Smooth muscle cell (in vitro differentiated cells): ENCODE measurements at regions not wholly inside any gene's neighbourhood (a gene's known extent, or its start where the extent isn't known, plus 50 kb on each side); places are given as distances from the start of the nearest gene placed in this dataset.
A peak's percentile ranks its signal among the peaks of the same experiment; 100 is the strongest.
"Not testable (repeated sequence)": the region's sequence is repeated elsewhere in the genome, so short reads cannot be mapped to it uniquely, and the experiment has no call there.

Experiments
- DNase-seq: peaks from one replicate; lab custom pipeline; 2025; ENCODE audit not compliant: unreplicated experiment; lab: John Stamatoyannopoulos, UW
- H2AFZ ChIP-seq: fragments of 200-600 bp; sonication (generic); 2 replicates; pipeline ENCODE4 v1.6.0; 2016; ENCODE audit warnings: antibody characterized with exemption, low read depth, mild to moderate bottlenecking
- H3F3A ChIP-seq: fragments of 200-600 bp; sonication (generic); 2 replicates; pipeline ENCODE4 v1.6.0; 2017; ENCODE audit warnings: antibody characterized with exemption, low read depth
- H3K27ac ChIP-seq: fragments of 200-600 bp; sonication (generic); 2 replicates; pipeline ENCODE4 v1.5.1; 2016; ENCODE audit warnings: low read depth, mild to moderate bottlenecking
- H3K27me3 ChIP-seq: fragments of 200-600 bp; sonication (generic); 2 replicates; pipeline ENCODE4 v1.6.1; 2016; ENCODE audit warnings: low read depth, mild to moderate bottlenecking
- H3K36me3 ChIP-seq: fragments of 200-600 bp; sonication (generic); 2 replicates; pipeline ENCODE4 v1.5.1; 2016; ENCODE audit warnings: low read depth
- H3K4me1 ChIP-seq: fragments of 200-600 bp; sonication (generic); 2 replicates; pipeline ENCODE4 v1.5.1; 2016; ENCODE audit warnings: low read depth
- H3K4me2 ChIP-seq: fragments of 200-600 bp; sonication (generic); 2 replicates; pipeline ENCODE4 v1.6.0; 2016; ENCODE audit warnings: mild to moderate bottlenecking
- H3K4me3 ChIP-seq: fragments of 200-600 bp; sonication (generic); 2 replicates; pipeline ENCODE4 v1.5.1; 2016; ENCODE audit warnings: mild to moderate bottlenecking
- H3K79me2 ChIP-seq: fragments of 200-600 bp; sonication (generic); 2 replicates; pipeline ENCODE4 v1.6.0; 2016; ENCODE audit warnings: low read depth, mild to moderate bottlenecking
- H3K9ac ChIP-seq: fragments of 200-600 bp; sonication (generic); 2 replicates; pipeline ENCODE4 v1.6.0; 2016; ENCODE audit warnings: low read depth
- H3K9me3 ChIP-seq: fragments of 200-600 bp; sonication (generic); replicated peaks from 2 replicates; pipeline ENCODE4 v1.5.1; 2016; ENCODE audit warnings: low read depth
- H4K20me1 ChIP-seq: fragments of 200-600 bp; sonication (generic); 2 replicates; pipeline ENCODE4 v1.6.0; 2016; ENCODE audit warnings: low read depth
- WGBS: methylation state at CpG from one replicate; pipeline ENCODE4 v1.1.7; 2016; ENCODE audit warnings: low lambda C conversion rate; 5-methylcytosine and 5-hydroxymethylcytosine counted together
- TF ChIP-seq, protein P1 (sequence below): fragments of 200-600 bp; sonication (generic); IDR thresholded peaks from 2 replicates; pipeline ENCODE4 v1.5.1; 2017; ENCODE audit warnings: borderline replicate concordance, mild to moderate bottlenecking, antibody characterized with exemption; ENCODE audit not compliant: insufficient read depth, poor library complexity, severe bottlenecking

GRCh38 chr2:55124682-55125081 lies 74.4 kb upstream of the RTN4 start:
- H3K27ac ChIP-seq, DNase-seq, H3K36me3 ChIP-seq, H3K79me2 ChIP-seq, H3K9ac ChIP-seq, H2AFZ ChIP-seq, H3K4me2 ChIP-seq, H3K27me3 ChIP-seq, H3K4me3 ChIP-seq, H3K9me3 ChIP-seq, H4K20me1 ChIP-seq: not testable (repeated sequence)
- WGBS, result 97% methylated on average over 2 of the region's 2 CpGs
- Histone ChIP-seq H3F3A (peaks cover 12% of the 10 kb centered on the region), H3K4me1 (peaks cover 18% of the 10 kb centered on the region)

DNA sequence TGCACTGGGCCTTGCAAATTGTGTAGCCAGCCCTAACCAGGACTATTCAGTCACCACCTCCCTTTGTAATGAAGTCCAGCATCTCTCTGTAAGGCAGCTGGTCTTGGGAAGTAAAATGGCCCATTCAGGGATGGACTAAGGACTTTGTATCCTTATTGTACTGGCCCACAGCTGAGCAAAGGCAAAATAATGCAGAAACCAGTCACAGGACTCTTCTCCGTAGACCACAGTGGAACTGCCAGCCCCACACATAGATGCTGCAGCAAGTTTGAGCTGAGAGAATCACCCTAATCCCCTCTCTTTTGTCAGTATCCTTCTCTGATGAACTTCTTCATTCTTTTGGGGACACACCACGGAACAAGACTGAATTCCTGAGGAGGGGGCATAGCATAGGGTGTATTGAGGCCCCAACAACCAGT lies 73.6 kb upstream of the RTN4 start:
- Histone ChIP-seq H2AFZ (no peak overlapping the region), H3K27ac (no peak overlapping the region), H4K20me1 (no peaks in the 10 kb centered on the region), H3K79me2 (no peaks in the 10 kb centered on the region), H3K4me3 (no peak overlapping the region), H3F3A (peaks cover 12% of the 10 kb centered on the region), H3K9ac (no peak overlapping the region), H3K4me1 (peaks cover 23% of the 10 kb centered on the region), H3K36me3 (no peaks in the 10 kb centered on the region), H3K4me2 (no peak overlapping the region), H3K9me3 (no peaks in the 10 kb centered on the region), H3K27me3 (no peaks in the 10 kb centered on the region)
- DNase-seq, result no peak
- TF ChIP-seq, protein P1, sequence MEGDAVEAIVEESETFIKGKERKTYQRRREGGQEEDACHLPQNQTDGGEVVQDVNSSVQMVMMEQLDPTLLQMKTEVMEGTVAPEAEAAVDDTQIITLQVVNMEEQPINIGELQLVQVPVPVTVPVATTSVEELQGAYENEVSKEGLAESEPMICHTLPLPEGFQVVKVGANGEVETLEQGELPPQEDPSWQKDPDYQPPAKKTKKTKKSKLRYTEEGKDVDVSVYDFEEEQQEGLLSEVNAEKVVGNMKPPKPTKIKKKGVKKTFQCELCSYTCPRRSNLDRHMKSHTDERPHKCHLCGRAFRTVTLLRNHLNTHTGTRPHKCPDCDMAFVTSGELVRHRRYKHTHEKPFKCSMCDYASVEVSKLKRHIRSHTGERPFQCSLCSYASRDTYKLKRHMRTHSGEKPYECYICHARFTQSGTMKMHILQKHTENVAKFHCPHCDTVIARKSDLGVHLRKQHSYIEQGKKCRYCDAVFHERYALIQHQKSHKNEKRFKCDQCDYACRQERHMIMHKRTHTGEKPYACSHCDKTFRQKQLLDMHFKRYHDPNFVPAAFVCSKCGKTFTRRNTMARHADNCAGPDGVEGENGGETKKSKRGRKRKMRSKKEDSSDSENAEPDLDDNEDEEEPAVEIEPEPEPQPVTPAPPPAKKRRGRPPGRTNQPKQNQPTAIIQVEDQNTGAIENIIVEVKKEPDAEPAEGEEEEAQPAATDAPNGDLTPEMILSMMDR, result no peak
- 46% methylated on average over 2 of the region's 2 CpGs for WGBS

GRCh38 chr2:55120634-55121359 lies 70.5 kb upstream of the RTN4 start:
- H3K79me2 ChIP-seq, result no peaks in the 10 kb centered on the region
- H3F3A ChIP-seq, result peaks cover 21% of the 10 kb centered on the region
- H3K27ac ChIP-seq, result peak overlapping the region; percentile 52
- DNase-seq, result peak; percentile 34
- TF ChIP-seq, protein P1, result no peak
- no peaks in the 10 kb centered on the region for H3K9me3 ChIP-seq
- H3K27me3 ChIP-seq, result no peaks in the 10 kb centered on the region
- H3K9ac ChIP-seq, result no peak overlapping the region
- peak overlapping the region; percentile 58 for H3K4me2 ChIP-seq
- no peak overlapping the region for H2AFZ ChIP-seq
- H3K4me3 ChIP-seq, result no peak overlapping the region
- H4K20me1 ChIP-seq, result no peaks in the 10 kb centered on the region
- no peaks in the 10 kb centered on the region for H3K36me3 ChIP-seq
- H3K4me1 ChIP-seq, result peaks cover 24% of the 10 kb centered on the region
- 13% methylated on average over 8 of the region's 8 CpGs for WGBS

- Histone ChIP-seq H2AFZ (no peak overlapping the region), H3K9me3 (no peaks in the 10 kb centered on the region), H3K79me2 (no peaks in the 10 kb centered on the region), H3K4me1 (peaks cover 28% of the 10 kb centered on the region), H3K9ac (no peak overlapping the region), H3K4me3 (no peak overlapping the region), H3K27me3 (no peaks in the 10 kb centered on the region), H3F3A (peaks cover 21% of the 10 kb centered on the region), H3K4me2 (peak overlapping the region; percentile 58), H3K27ac (peak overlapping the region; percentile 52), H3K36me3 (no peaks in the 10 kb centered on the region), H4K20me1 (no peaks in the 10 kb centered on the region)
- TF ChIP-seq, protein P1, result no peak
- WGBS, result 68% methylated on average over 10 of the region's 10 CpGs
- no peak for DNase-seq
Measured at GRCh38 chr2:55119711-55120487, 69.6 kb upstream of the RTN4 start.
